Lung (tissue), 11 donors: ENCODE measurements at regions not wholly inside any gene's neighbourhood (a gene's known extent, or its start where the extent isn't known, plus 50 kb on each side); places are given as distances from the start of the nearest gene placed in this dataset.

Source experiments
- ATAC-seq: fragments of 200-7000 bp; cut with Tn5 transposase; one replicate; pipeline ENCODE4 v1.9.1; 2020; ENCODE audit warnings: moderate number of reproducible peaks; ENCODE audit not compliant: insufficient read depth, low FRiP score
- DNase-seq, 3 donors: peaks; one replicate each; pipeline ENCODE4 v3.0.0-alpha.2; 2013 to 2017
- H3K27ac ChIP-seq, 2 donors: one replicate each; pipeline ENCODE4 v1.5.1; 2013; ENCODE audit warnings: mild to moderate bottlenecking in 2 of 2, moderate library complexity in 2 of 2, control low read depth in 1 of 2, inconsistent platforms in 1 of 2, low read depth in 1 of 2, low read length in 1 of 2
- H3K27me3 ChIP-seq, 3 donors: one replicate each; pipeline ENCODE4 v1.5.1; 2013; ENCODE audit warnings: low read length in 2 of 3; ENCODE audit not compliant: control insufficient read depth in 3 of 3, insufficient read depth in 3 of 3
- H3K36me3 ChIP-seq, 4 donors: one replicate each; pipeline ENCODE4 v1.5.1; 2013; ENCODE audit warnings: low read length in 4 of 4, mild to moderate bottlenecking in 1 of 4, moderate library complexity in 1 of 4; ENCODE audit not compliant: control insufficient read depth in 4 of 4, insufficient read depth in 4 of 4
- H3K4me1 ChIP-seq, 5 donors: one replicate each; pipeline ENCODE4 v1.5.1; 2013; ENCODE audit warnings: low read length in 5 of 5, mild to moderate bottlenecking in 2 of 5, moderate library complexity in 1 of 5; ENCODE audit not compliant: control insufficient read depth in 5 of 5, insufficient read depth in 5 of 5
- H3K4me3 ChIP-seq: one replicate; pipeline ENCODE4 v1.5.1; 2013; ENCODE audit warnings: mild to moderate bottlenecking, control low read depth, moderate library complexity
- H3K9ac ChIP-seq, 2 donors: one replicate each; pipeline ENCODE4 v1.5.1; 2013; ENCODE audit warnings: low read length in 2 of 2, control low read depth in 1 of 2; ENCODE audit not compliant: insufficient read depth in 1 of 2
- H3K9me3 ChIP-seq, 4 donors: one replicate each; pipeline ENCODE4 v1.5.1; 2013; ENCODE audit warnings: low read length in 3 of 4, mild to moderate bottlenecking in 1 of 4, moderate library complexity in 1 of 4; ENCODE audit not compliant: control insufficient read depth in 4 of 4, insufficient read depth in 3 of 4
- WGBS, 2 donors: extraction: QIAGEN DNeasy Blood & Tissue Kit; methylation state at CpG; one replicate each; pipeline ENCODE4 v1.1.7; 2013; 5-methylcytosine and 5-hydroxymethylcytosine counted together
- TF ChIP-seq, protein P1 (sequence below): IDR thresholded peaks from 2 replicates; pipeline ENCODE4 v1.5.1; 2012; ENCODE audit warnings: mild to moderate bottlenecking; ENCODE audit errors: control extremely low read depth, extremely low read depth
- donor health status: control.
- donor health status: control.
- donor health status: Bipolar disorder and iron deficiency.
- donor health status: healthy.
- donor health status: DM: yes; HTN: yes; CAD: no.

DNA sequence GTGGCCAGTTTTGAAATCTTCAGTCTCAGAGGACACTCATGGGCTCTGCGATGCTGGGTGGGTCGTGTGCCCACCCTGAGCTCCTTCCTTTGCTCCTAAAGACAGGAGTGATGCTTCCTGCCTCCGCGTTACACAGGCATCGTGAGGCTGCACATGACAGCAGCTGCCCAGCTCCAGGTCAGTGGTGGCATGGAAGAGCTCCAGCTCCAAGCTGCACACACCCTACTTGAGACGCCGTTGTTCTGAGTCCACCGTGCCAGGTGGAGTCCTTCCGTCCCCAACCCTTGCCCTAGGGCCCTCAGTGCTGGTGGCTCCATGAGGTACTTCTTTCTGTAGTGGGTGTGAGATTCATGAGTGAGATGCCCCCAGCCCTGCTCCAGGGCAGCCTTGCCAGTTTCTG, 794.1 kb downstream of the BRD1 start:
- ATAC-seq = no peak

DNA sequence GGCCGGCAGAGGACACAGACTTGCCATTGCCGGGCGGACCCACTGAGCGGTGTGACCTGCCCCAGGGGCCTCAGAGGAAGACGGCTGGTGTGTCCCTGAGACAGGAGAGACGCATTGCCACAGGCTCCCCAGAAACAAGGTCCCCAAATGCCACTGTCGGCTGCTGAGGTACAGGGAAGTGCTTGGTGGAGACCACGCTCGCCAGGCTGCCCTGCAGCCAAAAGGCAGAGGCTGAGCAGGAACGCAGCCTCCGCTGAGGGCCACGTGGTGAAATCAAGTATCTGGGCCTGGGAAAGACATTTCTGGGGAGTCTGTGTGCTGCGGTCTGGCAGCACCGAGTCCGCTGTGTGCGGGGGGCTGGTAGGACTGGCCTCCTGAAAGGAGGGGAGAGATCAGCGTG, 794.9 kb downstream of the BRD1 start:
- Histone ChIP-seq H3K9me3 (no peaks in the 10 kb centered on the region), H3K4me1 (no peaks in the 10 kb centered on the region), H3K9ac (no peak overlapping the region), H3K27me3 (peaks cover 0 to 12% (median 4%) of the 10 kb centered on the region in 3 donors), H3K27ac (no peak overlapping the region), H3K4me3 (no peak overlapping the region), H3K36me3 (no peaks in the 10 kb centered on the region)
- 79 to 89% methylated on average over 17 of the region's 17 CpGs for WGBS, 2 donors
- TF ChIP-seq, protein P1, sequence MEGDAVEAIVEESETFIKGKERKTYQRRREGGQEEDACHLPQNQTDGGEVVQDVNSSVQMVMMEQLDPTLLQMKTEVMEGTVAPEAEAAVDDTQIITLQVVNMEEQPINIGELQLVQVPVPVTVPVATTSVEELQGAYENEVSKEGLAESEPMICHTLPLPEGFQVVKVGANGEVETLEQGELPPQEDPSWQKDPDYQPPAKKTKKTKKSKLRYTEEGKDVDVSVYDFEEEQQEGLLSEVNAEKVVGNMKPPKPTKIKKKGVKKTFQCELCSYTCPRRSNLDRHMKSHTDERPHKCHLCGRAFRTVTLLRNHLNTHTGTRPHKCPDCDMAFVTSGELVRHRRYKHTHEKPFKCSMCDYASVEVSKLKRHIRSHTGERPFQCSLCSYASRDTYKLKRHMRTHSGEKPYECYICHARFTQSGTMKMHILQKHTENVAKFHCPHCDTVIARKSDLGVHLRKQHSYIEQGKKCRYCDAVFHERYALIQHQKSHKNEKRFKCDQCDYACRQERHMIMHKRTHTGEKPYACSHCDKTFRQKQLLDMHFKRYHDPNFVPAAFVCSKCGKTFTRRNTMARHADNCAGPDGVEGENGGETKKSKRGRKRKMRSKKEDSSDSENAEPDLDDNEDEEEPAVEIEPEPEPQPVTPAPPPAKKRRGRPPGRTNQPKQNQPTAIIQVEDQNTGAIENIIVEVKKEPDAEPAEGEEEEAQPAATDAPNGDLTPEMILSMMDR = no peak
- DNase-seq = no peak
- ATAC-seq = no peak

More for the DNA sequence above, 794.1 kb downstream of the BRD1 start:
- Histone ChIP-seq H3K27me3 (peaks cover 0 to 10% (median 4%) of the 10 kb centered on the region in 3 donors), H3K9me3 (no peaks in the 10 kb centered on the region), H3K4me3 (no peak overlapping the region), H3K4me1 (no peaks in the 10 kb centered on the region), H3K27ac (no peak overlapping the region), H3K36me3 (no peaks in the 10 kb centered on the region), H3K9ac (no peak overlapping the region)
- TF ChIP-seq, protein P1 = no peak
- 93 to 95% methylated on average over 9 of the region's 9 CpGs for WGBS, 2 donors
- DNase-seq = no peak

DNA sequence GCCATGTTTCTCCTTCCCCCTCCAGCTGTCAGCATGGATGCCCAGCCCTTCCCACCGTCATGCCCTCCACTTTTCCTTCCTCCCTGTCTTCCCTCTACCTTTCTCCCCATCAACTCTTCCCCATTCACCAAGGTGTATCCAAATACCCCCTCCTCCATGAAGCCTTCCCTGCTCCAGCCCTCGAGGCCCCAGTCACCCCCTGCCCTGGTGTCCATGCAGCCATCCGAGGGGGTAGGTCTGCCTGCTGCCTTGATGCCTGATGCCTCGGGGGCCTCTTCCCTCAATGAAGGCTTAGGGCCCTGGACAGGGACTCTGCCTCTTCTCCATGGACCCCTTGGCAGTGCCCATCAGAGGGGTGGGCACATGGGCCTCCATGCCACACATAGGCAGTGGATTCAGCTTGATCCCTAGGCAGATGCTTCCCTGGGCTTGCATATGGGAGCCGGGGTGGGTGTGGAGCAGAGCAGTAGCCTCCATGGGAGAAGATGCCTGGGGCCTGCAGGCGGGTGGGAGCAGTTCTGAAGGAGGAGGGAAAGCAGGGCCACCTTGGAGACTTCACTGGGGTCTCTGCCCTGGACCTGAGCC, 795.8 kb downstream of the BRD1 start:
- Histone ChIP-seq H3K9ac (no peak overlapping the region), H3K27ac (no peak overlapping the region), H3K4me1 (no peaks in the 10 kb centered on the region), H3K4me3 (no peak overlapping the region), H3K36me3 (no peaks in the 10 kb centered on the region), H3K9me3 (no peaks in the 10 kb centered on the region), H3K27me3 (peaks cover 0 to 14% (median 4%) of the 10 kb centered on the region in 3 donors)
- WGBS, 2 donors = 51 to 73% methylated on average over 6 of the region's 6 CpGs
- TF ChIP-seq, protein P1 = no peak
- DNase-seq = no peak
- no peak for ATAC-seq

DNA sequence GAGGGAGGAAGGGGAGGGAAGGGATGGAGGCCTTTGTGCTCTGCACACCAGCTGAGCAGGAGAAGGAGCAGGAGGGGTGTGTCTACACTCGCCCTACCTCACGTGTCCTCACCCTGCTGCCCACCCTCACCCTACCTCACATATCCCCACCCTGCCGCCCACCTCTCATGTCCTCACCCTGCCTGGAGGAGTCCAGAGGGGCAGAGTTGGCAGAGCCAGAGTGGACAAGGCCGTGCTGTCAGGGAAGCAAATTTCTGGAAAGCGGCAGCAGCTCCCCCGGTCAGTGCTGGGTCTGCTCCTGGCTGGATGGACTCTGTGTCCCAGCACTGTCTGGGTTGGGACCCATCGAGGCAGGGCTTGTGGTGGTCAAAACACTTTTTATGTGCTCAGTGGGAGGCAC, 799.6 kb downstream of the BRD1 start:
- no peak overlapping the region for H3K4me3 ChIP-seq
- no peak overlapping the region for H3K27ac ChIP-seq
- no peaks in the 10 kb centered on the region for H3K36me3 ChIP-seq
- no peaks in the 10 kb centered on the region for H3K4me1 ChIP-seq
- H3K27me3 ChIP-seq = peaks cover 0 to 14% (median 4%) of the 10 kb centered on the region in 3 donors
- WGBS, 2 donors = 88% methylated on average over 7 of the region's 7 CpGs
- ATAC-seq = no peak
- no peak for DNase-seq
- H3K9me3 ChIP-seq = peaks cover 0 to under 1% (median 0%) of the 10 kb centered on the region in 4 donors
- H3K9ac ChIP-seq = no peak overlapping the region
- TF ChIP-seq, protein P1 = no peak
